Endodermal cell (in vitro differentiated cells): ENCODE measurements at regions not wholly inside any gene's neighbourhood (a gene's known extent, or its start where the extent isn't known, plus 50 kb on each side); places are given as distances from the start of the nearest gene placed in this dataset.

ENCODE experiments used
- DNase-seq: peaks from one replicate; pipeline ENCODE4 v3.0.0-alpha.2; 2017
- H3K27ac ChIP-seq: 2 replicates; pipeline ENCODE4 v1.5.1; 2013; ENCODE audit warnings: mild to moderate bottlenecking, low read depth, low read length, moderate library complexity
- H3K27me3 ChIP-seq: 2 replicates; pipeline ENCODE4 v1.6.1; 2013; ENCODE audit warnings: mild to moderate bottlenecking, low read length, moderate library complexity; ENCODE audit not compliant: insufficient read depth, control insufficient read depth, poor library complexity, severe bottlenecking
- H3K36me3 ChIP-seq: 2 replicates; pipeline ENCODE4 v1.7.0; 2013; ENCODE audit warnings: mild to moderate bottlenecking, low read length, moderate library complexity; ENCODE audit not compliant: control insufficient read depth, insufficient read depth
- H3K4me1 ChIP-seq: one replicate; pipeline ENCODE4 v1.7.0; 2013; ENCODE audit warnings: low read length; ENCODE audit not compliant: control insufficient read depth, insufficient read depth
- H3K4me3 ChIP-seq: 2 replicates; pipeline ENCODE4 v1.5.1; 2013; ENCODE audit warnings: mild to moderate bottlenecking, low read length, moderate library complexity
- H3K9ac ChIP-seq: 2 replicates; pipeline ENCODE4 v1.6.1; 2013; ENCODE audit warnings: mild to moderate bottlenecking, low read length, moderate library complexity; ENCODE audit not compliant: poor library complexity, severe bottlenecking; ENCODE audit errors: extremely low read depth
- H3K9me3 ChIP-seq: 2 replicates; pipeline ENCODE4 v1.6.1; 2013; ENCODE audit warnings: mild to moderate bottlenecking, low read length, moderate library complexity; ENCODE audit not compliant: control insufficient read depth
- H3K27ac Mint-ChIP-seq: 2 replicates; pipeline ENCODE4 v1.8.0; 2020; ENCODE audit warnings: mixed read lengths
- H3K27me3 Mint-ChIP-seq: 2 replicates; pipeline ENCODE4 v1.8.0; 2021; ENCODE audit warnings: mild to moderate bottlenecking, mixed read lengths; ENCODE audit not compliant: insufficient read depth
- H3K36me3 Mint-ChIP-seq: 2 replicates; pipeline ENCODE4 v1.8.0; 2020; ENCODE audit warnings: low read depth, mixed read lengths
- H3K4me1 Mint-ChIP-seq: 2 replicates; pipeline ENCODE4 v1.8.0; 2020; ENCODE audit warnings: mixed read lengths
- H3K4me3 Mint-ChIP-seq: 2 replicates; pipeline ENCODE4 v1.8.0; 2020; ENCODE audit warnings: mild to moderate bottlenecking, moderate library complexity, mixed read lengths
- H3K9me3 Mint-ChIP-seq: 2 replicates; pipeline ENCODE4 v1.8.0; 2020; ENCODE audit warnings: mild to moderate bottlenecking, mixed read lengths
- WGBS, 2 experiments: methylation state at CpG; one replicate each; pipeline versions ENCODE4 v1.1.5 to v1.1.7; 2013; ENCODE audit warnings: missing lambda C conversion rate in 2 of 2, mixed read lengths in 1 of 2; ENCODE audit not compliant: insufficient coverage in 1 of 2, insufficient read length in 1 of 2; 5-methylcytosine and 5-hydroxymethylcytosine counted together
- TF ChIP-seq, protein P1 (sequence below): fragments of 200-600 bp; sonication (generic); conservative IDR thresholded peaks from 2 replicates; pipeline ENCODE4 v1.5.0; 2021; ENCODE audit warnings: antibody characterized with exemption, mild to moderate bottlenecking

DNA sequence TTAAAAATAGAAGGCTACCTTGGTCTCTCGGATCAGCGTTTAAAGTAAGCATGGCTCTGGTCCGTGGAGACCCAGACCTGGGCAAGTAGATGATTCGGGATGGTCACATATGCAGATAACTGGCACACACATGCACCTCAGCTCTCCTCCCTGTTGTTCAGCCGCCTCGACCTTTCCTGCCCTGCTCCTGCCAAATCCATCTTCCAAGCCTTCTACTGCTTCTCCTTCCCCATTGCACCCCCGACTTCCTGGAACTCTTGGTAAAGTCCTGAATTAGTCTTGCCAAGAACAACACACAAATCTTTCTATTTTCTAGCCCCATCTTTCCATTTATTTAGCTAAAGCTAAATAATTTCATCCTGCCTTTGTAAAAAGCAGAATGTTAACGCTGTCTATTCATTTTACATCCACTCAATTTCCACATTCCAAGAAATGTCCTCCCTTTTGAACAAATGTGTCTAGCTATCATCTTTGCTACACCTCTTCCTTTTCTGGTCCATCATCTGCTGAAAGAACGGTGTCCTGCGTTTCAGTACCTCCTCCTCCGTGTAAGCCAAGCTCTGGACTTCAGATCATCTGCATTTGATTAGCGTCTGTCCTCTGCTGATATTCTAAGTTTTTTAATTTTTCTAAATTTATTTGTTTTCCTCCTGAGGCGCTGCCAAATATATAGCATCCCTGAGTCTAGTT, 92.5 kb downstream of the ZIC5 start:
- Histone ChIP-seq H3K36me3 (no peaks in the 10 kb centered on the region), H3K4me3 (no peak overlapping the region), H3K4me1 (no peaks in the 10 kb centered on the region), H3K27me3 (no peaks in the 10 kb centered on the region), H3K9ac (no peak overlapping the region), H3K27ac (no peak overlapping the region), H3K9me3 (no peaks in the 10 kb centered on the region)
- no peaks in the 10 kb centered on the region for H3K27me3 Mint-ChIP-seq
- TF ChIP-seq, protein P1, sequence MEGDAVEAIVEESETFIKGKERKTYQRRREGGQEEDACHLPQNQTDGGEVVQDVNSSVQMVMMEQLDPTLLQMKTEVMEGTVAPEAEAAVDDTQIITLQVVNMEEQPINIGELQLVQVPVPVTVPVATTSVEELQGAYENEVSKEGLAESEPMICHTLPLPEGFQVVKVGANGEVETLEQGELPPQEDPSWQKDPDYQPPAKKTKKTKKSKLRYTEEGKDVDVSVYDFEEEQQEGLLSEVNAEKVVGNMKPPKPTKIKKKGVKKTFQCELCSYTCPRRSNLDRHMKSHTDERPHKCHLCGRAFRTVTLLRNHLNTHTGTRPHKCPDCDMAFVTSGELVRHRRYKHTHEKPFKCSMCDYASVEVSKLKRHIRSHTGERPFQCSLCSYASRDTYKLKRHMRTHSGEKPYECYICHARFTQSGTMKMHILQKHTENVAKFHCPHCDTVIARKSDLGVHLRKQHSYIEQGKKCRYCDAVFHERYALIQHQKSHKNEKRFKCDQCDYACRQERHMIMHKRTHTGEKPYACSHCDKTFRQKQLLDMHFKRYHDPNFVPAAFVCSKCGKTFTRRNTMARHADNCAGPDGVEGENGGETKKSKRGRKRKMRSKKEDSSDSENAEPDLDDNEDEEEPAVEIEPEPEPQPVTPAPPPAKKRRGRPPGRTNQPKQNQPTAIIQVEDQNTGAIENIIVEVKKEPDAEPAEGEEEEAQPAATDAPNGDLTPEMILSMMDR = no peak
- 82 to 85% methylated on average over 11 to 13 of the region's 13 CpGs for WGBS, 2 experiments
- no peak overlapping the region for H3K4me3 Mint-ChIP-seq
- no peaks in the 10 kb centered on the region for H3K9me3 Mint-ChIP-seq
- DNase-seq = peak; percentile 20
- no peak overlapping the region for H3K27ac Mint-ChIP-seq
- H3K36me3 Mint-ChIP-seq = no peaks in the 10 kb centered on the region
- H3K4me1 Mint-ChIP-seq = no peaks in the 10 kb centered on the region

DNA sequence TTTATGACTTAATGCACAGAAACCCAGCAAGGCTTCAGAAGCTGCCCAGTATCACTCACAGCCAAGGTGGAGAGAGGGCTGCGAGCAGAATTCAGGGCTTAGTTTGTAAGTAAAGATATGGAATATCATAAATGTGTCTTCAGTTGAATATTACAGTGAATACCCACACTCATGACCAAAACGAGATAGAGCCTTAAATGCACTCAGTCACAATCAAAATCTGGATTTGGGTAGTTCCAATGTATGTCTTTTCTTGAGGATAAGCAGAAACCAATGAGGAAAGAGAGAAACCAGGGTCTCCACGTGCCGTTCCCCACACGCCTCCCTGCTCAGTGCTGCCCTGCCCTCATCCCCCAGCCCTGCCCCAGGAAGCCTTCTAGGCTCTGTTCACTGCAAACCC, 94.9 kb downstream of the ZIC5 start:
- H3K27ac ChIP-seq = no peak overlapping the region
- Mint-ChIP-seq H3K4me3 (no peak overlapping the region), H3K9me3 (no peaks in the 10 kb centered on the region), H3K27me3 (no peaks in the 10 kb centered on the region), H3K27ac (no peak overlapping the region), H3K4me1 (no peaks in the 10 kb centered on the region), H3K36me3 (no peaks in the 10 kb centered on the region)
- H3K4me1 ChIP-seq = no peaks in the 10 kb centered on the region
- no peak overlapping the region for H3K9ac ChIP-seq
- H3K27me3 ChIP-seq = no peaks in the 10 kb centered on the region
- TF ChIP-seq, protein P1 = no peak
- no peaks in the 10 kb centered on the region for H3K9me3 ChIP-seq
- H3K36me3 ChIP-seq = no peaks in the 10 kb centered on the region
- DNase-seq = no peak
- no peak overlapping the region for H3K4me3 ChIP-seq
- WGBS, 2 experiments = 93 to 100% methylated on average over 1 to 5 of the region's 5 CpGs

DNA sequence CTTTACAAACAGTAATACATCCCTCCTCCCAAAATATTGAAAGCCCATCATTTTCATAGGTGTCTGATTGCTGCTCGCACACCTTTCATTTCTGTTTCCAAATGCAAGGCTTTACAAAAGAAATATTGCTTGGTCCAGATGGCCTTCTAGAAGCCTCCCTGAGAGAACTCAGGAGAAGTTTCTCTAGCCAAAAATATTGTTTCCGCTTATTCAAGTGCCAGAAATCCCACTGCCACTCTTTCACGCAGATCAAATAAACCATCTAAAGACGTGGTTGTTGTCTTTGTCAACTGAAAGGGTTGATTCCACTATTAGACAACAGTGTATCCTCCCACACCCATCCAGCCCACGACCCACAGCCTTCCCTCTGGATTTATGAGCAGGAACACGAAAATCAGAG, 96.2 kb downstream of the ZIC5 start:
- H3K27ac ChIP-seq = no peak overlapping the region
- Mint-ChIP-seq H3K4me1 (peaks cover 12% of the 10 kb centered on the region), H3K9me3 (no peaks in the 10 kb centered on the region), H3K27ac (no peak overlapping the region), H3K27me3 (no peaks in the 10 kb centered on the region), H3K36me3 (no peaks in the 10 kb centered on the region), H3K4me3 (no peak overlapping the region)
- H3K27me3 ChIP-seq = no peaks in the 10 kb centered on the region
- H3K4me1 ChIP-seq = peaks cover under 1% of the 10 kb centered on the region
- no peaks in the 10 kb centered on the region for H3K36me3 ChIP-seq
- DNase-seq = no peak
- no peak overlapping the region for H3K4me3 ChIP-seq
- TF ChIP-seq, protein P1 = no peak
- 89 to 100% methylated on average over 3 to 6 of the region's 6 CpGs for WGBS, 2 experiments
- H3K9me3 ChIP-seq = no peaks in the 10 kb centered on the region
- no peak overlapping the region for H3K9ac ChIP-seq
